Progenitor cell of endocrine pancreas (in vitro differentiated cells): ENCODE measurements at regions not wholly inside any gene's neighbourhood (a gene's known extent, or its start where the extent isn't known, plus 50 kb on each side); places are given as distances from the start of the nearest gene placed in this dataset.

Experiments
- DNase-seq: peaks from one replicate; pipeline ENCODE4 v3.0.0; 2021; ENCODE audit warnings: low spot score; ENCODE audit not compliant: unreplicated experiment
- H3K27ac Mint-ChIP-seq: 2 replicates; pipeline ENCODE4 v1.8.0; 2021; ENCODE audit warnings: mild to moderate bottlenecking, moderate library complexity, mixed read lengths
- H3K27me3 Mint-ChIP-seq: 2 replicates; pipeline ENCODE4 v1.8.0; 2021; ENCODE audit warnings: mixed read lengths
- H3K36me3 Mint-ChIP-seq: 2 replicates; pipeline ENCODE4 v1.8.0; 2022; ENCODE audit warnings: mixed read lengths; ENCODE audit not compliant: insufficient read depth
- H3K4me1 Mint-ChIP-seq: 2 replicates; pipeline ENCODE4 v1.8.0; 2021; ENCODE audit warnings: low read depth, mixed read lengths
- H3K4me3 Mint-ChIP-seq: 2 replicates; pipeline ENCODE4 v1.8.0; 2021; ENCODE audit warnings: low read depth, mild to moderate bottlenecking, moderate library complexity, mixed read lengths
- H3K9me3 Mint-ChIP-seq: 2 replicates; pipeline ENCODE4 v1.8.0; 2021; ENCODE audit warnings: low read depth, mixed read lengths
- CTCF ChIP-seq: fragments of 200-600 bp; sonication (generic); IDR thresholded peaks from one replicate; pipeline ENCODE4 v1.5.0; 2021; ENCODE audit warnings: antibody characterized with exemption, mild to moderate bottlenecking; ENCODE audit not compliant: unreplicated experiment

- H3K4me1 Mint-ChIP-seq = no peaks in the 10 kb centered on the region
- no peak overlapping the region for H3K27ac Mint-ChIP-seq
- DNase-seq = no peak
- H3K36me3 Mint-ChIP-seq = peaks cover 32% of the 10 kb centered on the region
- no peak overlapping the region for H3K4me3 Mint-ChIP-seq
- H3K27me3 Mint-ChIP-seq = no peaks in the 10 kb centered on the region
- H3K9me3 Mint-ChIP-seq = peaks cover 35% of the 10 kb centered on the region
- no peak for TF ChIP-seq CTCF
Observed at GRCh38 chr2:167670588-167670987, 576.8 kb downstream of the STK39 start.

GRCh38 chr2:167653131-167653530 is 594.3 kb downstream of the STK39 start:
- TF ChIP-seq CTCF = no peak
- no peak overlapping the region for H3K27ac Mint-ChIP-seq
- H3K27me3 Mint-ChIP-seq = no peaks in the 10 kb centered on the region
- no peak overlapping the region for H3K4me3 Mint-ChIP-seq
- H3K36me3 Mint-ChIP-seq = peaks cover 12% of the 10 kb centered on the region
- no peak for DNase-seq
- H3K4me1 Mint-ChIP-seq = peaks cover 4% of the 10 kb centered on the region
- H3K9me3 Mint-ChIP-seq = peaks cover 4% of the 10 kb centered on the region

- Mint-ChIP-seq H3K4me1 (peaks cover 4% of the 10 kb centered on the region), H3K9me3 (peaks cover 4% of the 10 kb centered on the region), H3K4me3 (no peak overlapping the region), H3K27ac (no peak overlapping the region), H3K27me3 (no peaks in the 10 kb centered on the region), H3K36me3 (peaks cover 14% of the 10 kb centered on the region)
- TF ChIP-seq CTCF = no peak
- DNase-seq = no peak
Observed at GRCh38 chr2:167652401-167652800, 595.0 kb downstream of the STK39 start.

- DNase-seq = no peak
- H3K4me3 Mint-ChIP-seq = no peak overlapping the region
- H3K36me3 Mint-ChIP-seq = peaks cover 14% of the 10 kb centered on the region
- TF ChIP-seq CTCF = no peak
- H3K4me1 Mint-ChIP-seq = peaks cover 4% of the 10 kb centered on the region
- H3K9me3 Mint-ChIP-seq = peaks cover 4% of the 10 kb centered on the region
- H3K27ac Mint-ChIP-seq = no peak overlapping the region
- H3K27me3 Mint-ChIP-seq = no peaks in the 10 kb centered on the region
Observed at GRCh38 chr2:167651406-167652151, 595.8 kb downstream of the STK39 start.

- no peaks in the 10 kb centered on the region for H3K27me3 Mint-ChIP-seq
- no peak for DNase-seq
- H3K27ac Mint-ChIP-seq = no peak overlapping the region
- no peaks in the 10 kb centered on the region for H3K4me1 Mint-ChIP-seq
- H3K4me3 Mint-ChIP-seq = no peak overlapping the region
- H3K36me3 Mint-ChIP-seq = peaks cover 13% of the 10 kb centered on the region
- TF ChIP-seq CTCF = no peak
- peaks cover 4% of the 10 kb centered on the region for H3K9me3 Mint-ChIP-seq
Observed at GRCh38 chr2:167646557-167646956, 600.8 kb downstream of the STK39 start.
